Stimulated activated naive B cell treated with anti-CD40 and anti-IgM and Interleukin-4, amounts not matched to agents 10 μg/mL and 1 μg/mL and 100 μg/mL, for 72 hours (primary cell): ENCODE measurements at regions not wholly inside any gene's neighbourhood (a gene's known extent, or its start where the extent isn't known, plus 50 kb on each side); places are given as distances from the start of the nearest gene placed in this dataset.

Source experiments
- ATAC-seq, 2 donors: fragments of 150-1000 bp; cut with Tn5 transposase; replicated peaks; 2 replicates each; pipeline ENCODE4 v1.10.0; 2021; ENCODE audit warnings: moderate library complexity in 1 of 2
- DNase-seq: peaks from one replicate; pipeline ENCODE4 v3.0.0; 2021
- H3K27ac Mint-ChIP-seq: one replicate; pipeline ENCODE4 v1.8.0; 2022; ENCODE audit warnings: mild to moderate bottlenecking, mixed read lengths
- H3K27me3 Mint-ChIP-seq, 2 donors: one replicate each; pipeline ENCODE4 v1.8.0; 2022; ENCODE audit warnings: mixed read lengths in 2 of 2
- H3K36me3 Mint-ChIP-seq, 2 donors: one replicate each; pipeline ENCODE4 v1.8.0; 2022; ENCODE audit warnings: mixed read lengths in 2 of 2, mild to moderate bottlenecking in 1 of 2
- H3K4me1 Mint-ChIP-seq, 2 donors: one replicate each; pipeline ENCODE4 v1.8.0; 2022; ENCODE audit warnings: mixed read lengths in 2 of 2, mild to moderate bottlenecking in 1 of 2
- H3K4me3 Mint-ChIP-seq, 2 donors: one replicate each; pipeline ENCODE4 v1.8.0; 2022; ENCODE audit warnings: mild to moderate bottlenecking in 2 of 2, mixed read lengths in 2 of 2, moderate library complexity in 1 of 2
- H3K9me3 Mint-ChIP-seq, 2 donors: one replicate each; pipeline ENCODE4 v1.8.0; 2022; ENCODE audit warnings: mixed read lengths in 2 of 2, mild to moderate bottlenecking in 1 of 2

GRCh38 chr4:96097040-96097607 lies 257.2 kb downstream of the PDHA2 start:
- no peaks in the 10 kb centered on the region for H3K27me3 Mint-ChIP-seq
- ATAC-seq (no peak), DNase-seq (no peak)
- H3K36me3 Mint-ChIP-seq = no peaks in the 10 kb centered on the region
- no peaks in the 10 kb centered on the region for H3K4me1 Mint-ChIP-seq
- no peak overlapping the region for H3K4me3 Mint-ChIP-seq
- no peak overlapping the region for H3K27ac Mint-ChIP-seq
- peaks cover 7 to 12% of the 10 kb centered on the region in 2 donors for H3K9me3 Mint-ChIP-seq

- Mint-ChIP-seq H3K27ac (no peak overlapping the region), H3K4me1 (no peaks in the 10 kb centered on the region), H3K9me3 (peaks cover 7 to 13% of the 10 kb centered on the region in 2 donors), H3K36me3 (no peaks in the 10 kb centered on the region), H3K27me3 (no peaks in the 10 kb centered on the region), H3K4me3 (no peak overlapping the region)
- DNase-seq (no peak), ATAC-seq (no peak)
These were observed 257.8 kb downstream of the PDHA2 start for GRCh38 chr4:96097693-96098092.

GRCh38 chr4:96099031-96099430 lies 259.1 kb downstream of the PDHA2 start:
- peaks cover 7 to 13% of the 10 kb centered on the region in 2 donors for H3K9me3 Mint-ChIP-seq
- no peaks in the 10 kb centered on the region for H3K27me3 Mint-ChIP-seq
- H3K4me1 Mint-ChIP-seq = no peaks in the 10 kb centered on the region
- ATAC-seq (no peak), DNase-seq (no peak)
- H3K27ac Mint-ChIP-seq = no peak overlapping the region
- H3K36me3 Mint-ChIP-seq = no peaks in the 10 kb centered on the region
- no peak overlapping the region for H3K4me3 Mint-ChIP-seq

GRCh38 chr4:96102541-96103026 lies 262.7 kb downstream of the PDHA2 start:
- Mint-ChIP-seq H3K9me3 (peaks cover 7 to 13% of the 10 kb centered on the region in 2 donors), H3K4me1 (no peaks in the 10 kb centered on the region), H3K27me3 (no peaks in the 10 kb centered on the region), H3K27ac (no peak overlapping the region), H3K36me3 (no peaks in the 10 kb centered on the region), H3K4me3 (no peak overlapping the region)
- DNase-seq (no peak), ATAC-seq (no peak)

GRCh38 chr4:96103086-96103485 lies 263.2 kb downstream of the PDHA2 start:
- DNase-seq (no peak), ATAC-seq (no peak)
- Mint-ChIP-seq H3K4me3 (no peak overlapping the region), H3K9me3 (peaks cover 11 to 17% of the 10 kb centered on the region in 2 donors), H3K4me1 (no peaks in the 10 kb centered on the region), H3K36me3 (no peaks in the 10 kb centered on the region), H3K27me3 (no peaks in the 10 kb centered on the region), H3K27ac (no peak overlapping the region)

- H3K36me3 Mint-ChIP-seq = no peaks in the 10 kb centered on the region
- H3K27ac Mint-ChIP-seq = no peak overlapping the region
- H3K27me3 Mint-ChIP-seq = no peaks in the 10 kb centered on the region
- no peak overlapping the region for H3K4me3 Mint-ChIP-seq
- DNase-seq (no peak), ATAC-seq (no peak)
- peaks cover 6 to 8% of the 10 kb centered on the region in 2 donors for H3K9me3 Mint-ChIP-seq
- no peaks in the 10 kb centered on the region for H3K4me1 Mint-ChIP-seq
These were observed 268.3 kb downstream of the PDHA2 start for GRCh38 chr4:96108146-96108545.

GRCh38 chr4:96112631-96113030 lies 272.7 kb downstream of the PDHA2 start:
- no peaks in the 10 kb centered on the region for H3K4me1 Mint-ChIP-seq
- no peaks in the 10 kb centered on the region for H3K36me3 Mint-ChIP-seq
- H3K4me3 Mint-ChIP-seq = no peak overlapping the region
- H3K9me3 Mint-ChIP-seq = peaks cover 11 to 13% of the 10 kb centered on the region in 2 donors
- ATAC-seq (no peak), DNase-seq (no peak)
- no peak overlapping the region for H3K27ac Mint-ChIP-seq
- no peaks in the 10 kb centered on the region for H3K27me3 Mint-ChIP-seq

GRCh38 chr4:96120206-96120605 lies 280.3 kb downstream of the PDHA2 start:
- no peaks in the 10 kb centered on the region for H3K36me3 Mint-ChIP-seq
- no peak overlapping the region for H3K4me3 Mint-ChIP-seq
- DNase-seq (no peak), ATAC-seq (no peak)
- no peaks in the 10 kb centered on the region for H3K4me1 Mint-ChIP-seq
- H3K27ac Mint-ChIP-seq = no peak overlapping the region
- H3K27me3 Mint-ChIP-seq = no peaks in the 10 kb centered on the region
- H3K9me3 Mint-ChIP-seq = peaks cover 2 to 7% of the 10 kb centered on the region in 2 donors

- Mint-ChIP-seq H3K27ac (no peak overlapping the region), H3K27me3 (no peaks in the 10 kb centered on the region), H3K4me3 (no peak overlapping the region), H3K4me1 (no peaks in the 10 kb centered on the region), H3K36me3 (no peaks in the 10 kb centered on the region), H3K9me3 (peaks cover 1 to 5% of the 10 kb centered on the region in 2 donors)
- ATAC-seq = no peak
- DNase-seq = no peak
These were observed 286.3 kb downstream of the PDHA2 start for GRCh38 chr4:96126227-96126626.

- no peaks in the 10 kb centered on the region for H3K27me3 Mint-ChIP-seq
These were observed 291.3 kb downstream of the PDHA2 start for GRCh38 chr4:96131186-96131585.

GRCh38 chr4:96134806-96135205 lies 294.9 kb downstream of the PDHA2 start:
- Mint-ChIP-seq H3K27ac (no peak overlapping the region), H3K27me3 (no peaks in the 10 kb centered on the region), H3K4me3 (no peak overlapping the region), H3K9me3 (no peaks in the 10 kb centered on the region), H3K36me3 (no peaks in the 10 kb centered on the region), H3K4me1 (no peaks in the 10 kb centered on the region)
- no peak for ATAC-seq
- no peak for DNase-seq

More at GRCh38 chr4:96131186-96131585, 291.3 kb downstream of the PDHA2 start:
- H3K36me3 Mint-ChIP-seq = no peaks in the 10 kb centered on the region
- no peaks in the 10 kb centered on the region for H3K4me1 Mint-ChIP-seq
- H3K4me3 Mint-ChIP-seq = no peak overlapping the region
- no peak overlapping the region for H3K27ac Mint-ChIP-seq
- DNase-seq (no peak), ATAC-seq (no peak)
- H3K9me3 Mint-ChIP-seq = no peaks in the 10 kb centered on the region

- Mint-ChIP-seq H3K9me3 (no peaks in the 10 kb centered on the region), H3K4me1 (no peaks in the 10 kb centered on the region), H3K27me3 (no peaks in the 10 kb centered on the region), H3K27ac (no peak overlapping the region), H3K4me3 (no peak overlapping the region), H3K36me3 (no peaks in the 10 kb centered on the region)
- no peak for ATAC-seq
- DNase-seq = no peak
These were observed 296.2 kb downstream of the PDHA2 start for GRCh38 chr4:96136056-96136455.

- no peaks in the 10 kb centered on the region for H3K27me3 Mint-ChIP-seq
- H3K27ac Mint-ChIP-seq = no peak overlapping the region
- no peaks in the 10 kb centered on the region for H3K4me1 Mint-ChIP-seq
- ATAC-seq (no peak), DNase-seq (no peak)
- H3K36me3 Mint-ChIP-seq = no peaks in the 10 kb centered on the region
- peaks cover 7% of the 10 kb centered on the region in 2 donors for H3K9me3 Mint-ChIP-seq
- H3K4me3 Mint-ChIP-seq = no peak overlapping the region
These were observed 299.5 kb downstream of the PDHA2 start for GRCh38 chr4:96139251-96139929.

- Mint-ChIP-seq H3K4me3 (no peak overlapping the region), H3K9me3 (peaks cover 7% of the 10 kb centered on the region in 2 donors), H3K36me3 (no peaks in the 10 kb centered on the region), H3K4me1 (no peaks in the 10 kb centered on the region), H3K27me3 (no peaks in the 10 kb centered on the region), H3K27ac (no peak overlapping the region)
- ATAC-seq (no peak), DNase-seq (no peak)
These were observed 305.7 kb downstream of the PDHA2 start for GRCh38 chr4:96145601-96146000.

GRCh38 chr4:96146686-96147085 lies 306.8 kb downstream of the PDHA2 start:
- ATAC-seq (no peak), DNase-seq (no peak)
- Mint-ChIP-seq H3K9me3 (peaks cover 5 to 6% of the 10 kb centered on the region in 2 donors), H3K4me1 (no peaks in the 10 kb centered on the region), H3K36me3 (no peaks in the 10 kb centered on the region), H3K27me3 (no peaks in the 10 kb centered on the region), H3K4me3 (no peak overlapping the region), H3K27ac (no peak overlapping the region)
